ENCODE measurements at regions not wholly inside any gene's neighbourhood (a gene's known extent, or its start where the extent isn't known, plus 50 kb on each side); places are given as distances from the start of the nearest gene placed in this dataset.

GRCh38 chr7:109109558-109109957 is 539.9 kb downstream of the DNAJB9 start:
- Histone ChIP-seq H3K4me3 (ENCODE audit: low read length) (no peak overlapping the region), H3K9ac (ENCODE audit: low read length) (no peak overlapping the region), H3K27me3 (ENCODE audit: low read length) (no peaks in the 10 kb centered on the region), H3K79me2 (ENCODE audit: low read length) (no peaks in the 10 kb centered on the region), H4K20me1 (ENCODE audit: insufficient read depth, low read depth, low read length) (no peaks in the 10 kb centered on the region), H3K9me3 (ENCODE audit: low read length) (no peaks in the 10 kb centered on the region), H3K9me2 (replicated peaks; ENCODE audit: insufficient read depth, low read length) (no peaks in the 10 kb centered on the region), H3K4me1 (ENCODE audit: low read length) (no peaks in the 10 kb centered on the region), H3K4me2 (ENCODE audit: low read depth, low read length, poor library complexity, severe bottlenecking) (no peak overlapping the region), H3K27ac (ENCODE audit: low read length) (no peak overlapping the region), H3K36me3 (ENCODE audit: insufficient read depth, low read length) (no peaks in the 10 kb centered on the region), H2AFZ (ENCODE audit: low read length) (no peak overlapping the region)
- DNase-seq: no peak

DNA sequence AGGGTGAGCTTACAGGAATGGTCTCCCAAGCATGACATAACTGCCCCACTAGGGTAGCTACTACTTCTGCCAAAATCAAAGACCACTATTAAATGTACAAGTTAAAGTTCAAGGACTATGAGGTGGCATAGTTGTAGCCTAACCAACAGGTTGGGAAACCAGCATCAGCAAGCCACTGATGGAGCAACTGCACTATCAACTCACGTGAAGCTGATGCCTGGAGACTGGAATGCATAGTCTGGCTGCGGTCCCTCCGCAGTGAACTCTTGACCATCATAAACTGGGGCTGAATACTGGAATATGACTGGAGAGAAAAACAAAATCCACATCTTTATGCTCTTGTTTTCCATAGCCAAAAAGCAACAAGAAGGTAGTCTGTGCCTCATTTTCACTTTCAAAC is 541.4 kb downstream of the DNAJB9 start:
- no peaks in the 10 kb centered on the region for H3K9me2 ChIP-seq (replicated peaks; ENCODE audit: insufficient read depth, low read length)
- no peaks in the 10 kb centered on the region for H3K9me3 ChIP-seq (ENCODE audit: low read length)
- no peaks in the 10 kb centered on the region for H3K27me3 ChIP-seq (ENCODE audit: low read length)
- no peak for DNase-seq
- H3K4me3 ChIP-seq (ENCODE audit: low read length): no peak overlapping the region
- H3K79me2 ChIP-seq (ENCODE audit: low read length): no peaks in the 10 kb centered on the region
- no peak overlapping the region for H3K9ac ChIP-seq (ENCODE audit: low read length)
- no peaks in the 10 kb centered on the region for H3K4me1 ChIP-seq (ENCODE audit: low read length)
- H3K4me2 ChIP-seq (ENCODE audit: low read depth, low read length, poor library complexity, severe bottlenecking): no peak overlapping the region
- no peak overlapping the region for H3K27ac ChIP-seq (ENCODE audit: low read length)
- no peak overlapping the region for H2AFZ ChIP-seq (ENCODE audit: low read length)
- H4K20me1 ChIP-seq (ENCODE audit: insufficient read depth, low read depth, low read length): no peaks in the 10 kb centered on the region
- no peaks in the 10 kb centered on the region for H3K36me3 ChIP-seq (ENCODE audit: insufficient read depth, low read length)

GRCh38 chr7:109121599-109122300 is 552.1 kb downstream of the DNAJB9 start:
- H3K4me3 ChIP-seq (ENCODE audit: low read length): no peak overlapping the region
- H3K79me2 ChIP-seq (ENCODE audit: low read length): no peaks in the 10 kb centered on the region
- H3K27me3 ChIP-seq (ENCODE audit: low read length): no peaks in the 10 kb centered on the region
- no peaks in the 10 kb centered on the region for H3K4me1 ChIP-seq (ENCODE audit: low read length)
- H3K9ac ChIP-seq (ENCODE audit: low read length): no peak overlapping the region
- H4K20me1 ChIP-seq (ENCODE audit: insufficient read depth, low read depth, low read length): no peaks in the 10 kb centered on the region
- no peak overlapping the region for H2AFZ ChIP-seq (ENCODE audit: low read length)
- no peak overlapping the region for H3K4me2 ChIP-seq (ENCODE audit: low read depth, low read length, poor library complexity, severe bottlenecking)
- H3K27ac ChIP-seq (ENCODE audit: low read length): no peak overlapping the region
- H3K9me3 ChIP-seq (ENCODE audit: low read length): no peaks in the 10 kb centered on the region
- no peaks in the 10 kb centered on the region for H3K9me2 ChIP-seq (replicated peaks; ENCODE audit: insufficient read depth, low read length)
- no peaks in the 10 kb centered on the region for H3K36me3 ChIP-seq (ENCODE audit: insufficient read depth, low read length)
- DNase-seq: no peak

- no peaks in the 10 kb centered on the region for H3K4me1 ChIP-seq (ENCODE audit: low read length)
- no peaks in the 10 kb centered on the region for H4K20me1 ChIP-seq (ENCODE audit: insufficient read depth, low read depth, low read length)
- H3K9me3 ChIP-seq (ENCODE audit: low read length): no peaks in the 10 kb centered on the region
- H3K36me3 ChIP-seq (ENCODE audit: insufficient read depth, low read length): no peaks in the 10 kb centered on the region
- H3K4me3 ChIP-seq (ENCODE audit: low read length): no peak overlapping the region
- H3K9ac ChIP-seq (ENCODE audit: low read length): no peak overlapping the region
- no peak for DNase-seq
- H3K27ac ChIP-seq (ENCODE audit: low read length): no peak overlapping the region
- no peaks in the 10 kb centered on the region for H3K27me3 ChIP-seq (ENCODE audit: low read length)
- H3K4me2 ChIP-seq (ENCODE audit: low read depth, low read length, poor library complexity, severe bottlenecking): no peak overlapping the region
- no peaks in the 10 kb centered on the region for H3K9me2 ChIP-seq (replicated peaks; ENCODE audit: insufficient read depth, low read length)
- no peak overlapping the region for H2AFZ ChIP-seq (ENCODE audit: low read length)
- H3K79me2 ChIP-seq (ENCODE audit: low read length): no peaks in the 10 kb centered on the region
These were observed 555.3 kb downstream of the DNAJB9 start for GRCh38 chr7:109125001-109125400.

DNA sequence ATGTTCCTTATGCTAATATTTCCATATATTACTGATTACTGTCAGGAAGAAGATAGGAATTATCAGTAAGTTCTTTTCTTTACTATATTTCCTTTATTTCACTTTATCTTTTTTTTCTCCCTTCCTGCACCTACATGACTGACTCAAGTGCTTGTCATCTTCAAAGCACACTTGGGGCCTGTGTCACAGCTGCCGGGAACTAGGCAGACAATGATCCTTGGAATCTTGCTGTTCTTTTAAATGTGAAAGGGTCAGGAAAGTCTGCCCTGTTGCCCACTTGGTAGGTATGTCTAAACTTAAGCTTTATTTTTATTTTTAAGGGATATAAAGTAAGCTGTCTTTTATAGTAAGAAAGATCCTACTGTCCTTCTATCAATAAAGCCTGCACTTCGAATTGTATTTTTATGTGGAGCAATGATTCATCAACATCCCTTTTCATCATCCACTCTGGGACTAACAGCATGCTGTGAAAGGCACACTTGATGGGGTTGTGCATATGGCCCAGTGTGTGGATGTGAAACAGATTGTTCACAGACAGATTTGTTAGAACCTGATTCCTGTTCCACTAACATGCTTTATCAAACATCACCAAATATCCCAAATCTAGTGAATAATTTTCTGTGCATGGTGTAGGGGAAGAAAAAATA is 556.9 kb downstream of the DNAJB9 start:
- Histone ChIP-seq H3K9ac (ENCODE audit: low read length) (no peak overlapping the region), H3K4me2 (ENCODE audit: low read depth, low read length, poor library complexity, severe bottlenecking) (no peak overlapping the region), H2AFZ (ENCODE audit: low read length) (no peak overlapping the region), H4K20me1 (ENCODE audit: insufficient read depth, low read depth, low read length) (no peaks in the 10 kb centered on the region), H3K79me2 (ENCODE audit: low read length) (no peaks in the 10 kb centered on the region), H3K4me1 (ENCODE audit: low read length) (no peaks in the 10 kb centered on the region), H3K36me3 (ENCODE audit: insufficient read depth, low read length) (no peaks in the 10 kb centered on the region), H3K27me3 (ENCODE audit: low read length) (no peaks in the 10 kb centered on the region), H3K27ac (ENCODE audit: low read length) (no peak overlapping the region), H3K9me3 (ENCODE audit: low read length) (no peaks in the 10 kb centered on the region), H3K4me3 (ENCODE audit: low read length) (no peak overlapping the region), H3K9me2 (replicated peaks; ENCODE audit: insufficient read depth, low read length) (no peaks in the 10 kb centered on the region)
- no peak for DNase-seq

DNA sequence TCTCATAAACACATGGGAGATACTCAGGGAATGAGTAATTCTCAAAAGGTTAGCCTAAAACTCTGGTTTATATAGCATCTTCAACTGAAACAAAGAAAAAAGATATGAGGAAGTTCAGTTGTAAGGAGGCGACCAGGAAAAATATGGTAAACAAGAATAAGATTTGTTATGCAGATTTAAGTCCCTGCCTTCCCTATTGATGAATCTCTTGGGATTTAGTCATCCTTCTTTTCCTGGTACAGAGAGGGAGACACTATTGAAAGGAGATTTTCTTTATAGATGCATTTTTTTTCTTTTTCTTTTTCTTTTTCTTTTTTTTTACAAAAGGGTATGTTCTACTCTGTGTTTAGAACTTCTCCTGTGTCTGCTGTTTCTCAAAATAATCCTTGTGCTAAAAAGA is 557.5 kb downstream of the DNAJB9 start:
- H3K4me3 ChIP-seq (ENCODE audit: low read length): no peak overlapping the region
- no peaks in the 10 kb centered on the region for H3K9me3 ChIP-seq (ENCODE audit: low read length)
- DNase-seq: no peak
- H3K79me2 ChIP-seq (ENCODE audit: low read length): no peaks in the 10 kb centered on the region
- H2AFZ ChIP-seq (ENCODE audit: low read length): no peak overlapping the region
- no peaks in the 10 kb centered on the region for H3K27me3 ChIP-seq (ENCODE audit: low read length)
- H4K20me1 ChIP-seq (ENCODE audit: insufficient read depth, low read depth, low read length): no peaks in the 10 kb centered on the region
- H3K36me3 ChIP-seq (ENCODE audit: insufficient read depth, low read length): no peaks in the 10 kb centered on the region
- no peak overlapping the region for H3K27ac ChIP-seq (ENCODE audit: low read length)
- H3K9ac ChIP-seq (ENCODE audit: low read length): no peak overlapping the region
- no peaks in the 10 kb centered on the region for H3K4me1 ChIP-seq (ENCODE audit: low read length)
- H3K9me2 ChIP-seq (replicated peaks; ENCODE audit: insufficient read depth, low read length): no peaks in the 10 kb centered on the region
- no peak overlapping the region for H3K4me2 ChIP-seq (ENCODE audit: low read depth, low read length, poor library complexity, severe bottlenecking)

GRCh38 chr7:109131141-109131540 is 561.5 kb downstream of the DNAJB9 start:
- Histone ChIP-seq H3K4me2 (ENCODE audit: low read depth, low read length, poor library complexity, severe bottlenecking) (no peak overlapping the region), H3K9ac (ENCODE audit: low read length) (no peak overlapping the region), H3K79me2 (ENCODE audit: low read length) (no peaks in the 10 kb centered on the region), H3K9me2 (replicated peaks; ENCODE audit: insufficient read depth, low read length) (no peaks in the 10 kb centered on the region), H3K27ac (ENCODE audit: low read length) (no peak overlapping the region), H3K27me3 (ENCODE audit: low read length) (no peaks in the 10 kb centered on the region), H3K9me3 (ENCODE audit: low read length) (peaks cover 16% of the 10 kb centered on the region), H3K4me3 (ENCODE audit: low read length) (no peak overlapping the region), H2AFZ (ENCODE audit: low read length) (no peak overlapping the region), H4K20me1 (ENCODE audit: insufficient read depth, low read depth, low read length) (no peaks in the 10 kb centered on the region), H3K36me3 (ENCODE audit: insufficient read depth, low read length) (no peaks in the 10 kb centered on the region), H3K4me1 (ENCODE audit: low read length) (no peaks in the 10 kb centered on the region)
- DNase-seq: no peak

DNA sequence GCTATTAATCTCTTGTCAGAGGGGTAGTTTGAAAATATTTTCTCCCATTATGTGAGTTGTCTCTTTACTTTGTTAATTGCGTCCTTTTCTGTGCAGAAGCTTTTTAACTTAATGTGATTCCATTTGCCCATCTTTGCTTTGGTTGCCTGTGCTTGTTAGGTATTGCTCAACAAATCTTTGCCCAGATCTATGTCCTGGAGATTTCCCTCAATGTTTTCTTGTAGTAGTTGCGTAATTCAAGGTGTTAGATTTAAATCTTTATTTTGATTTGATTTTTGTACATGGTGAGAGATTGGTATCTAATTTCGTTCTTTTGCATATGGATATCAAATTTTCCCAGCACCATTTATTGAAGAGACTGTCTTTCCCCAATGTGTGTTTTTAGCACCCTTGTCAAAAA is 567.2 kb downstream of the DNAJB9 start:
- Histone ChIP-seq H3K9me3 (ENCODE audit: low read length) (peaks cover 29% of the 10 kb centered on the region), H3K27me3 (ENCODE audit: low read length) (no peaks in the 10 kb centered on the region), H3K27ac (ENCODE audit: low read length) (no peak overlapping the region), H3K4me3 (ENCODE audit: low read length) (no peak overlapping the region), H3K4me1 (ENCODE audit: low read length) (no peaks in the 10 kb centered on the region), H3K36me3 (ENCODE audit: insufficient read depth, low read length) (no peaks in the 10 kb centered on the region), H3K79me2 (ENCODE audit: low read length) (no peaks in the 10 kb centered on the region), H3K9me2 (replicated peaks; ENCODE audit: insufficient read depth, low read length) (no peaks in the 10 kb centered on the region), H3K9ac (ENCODE audit: low read length) (no peak overlapping the region), H4K20me1 (ENCODE audit: insufficient read depth, low read depth, low read length) (no peaks in the 10 kb centered on the region), H2AFZ (ENCODE audit: low read length) (no peak overlapping the region), H3K4me2 (ENCODE audit: low read depth, low read length, poor library complexity, severe bottlenecking) (no peak overlapping the region)
- no peak for DNase-seq

Data from Karpas-422 (cell line).